PC-9 (cell line): ENCODE measurements at regions not wholly inside any gene's neighbourhood (a gene's known extent, or its start where the extent isn't known, plus 50 kb on each side); places are given as distances from the start of the nearest gene placed in this dataset.

Experiments used
- BruUV-seq: library from RNA; stranded (reverse); fragments of 400-500 nt; replicated peaks from 2 replicates; lab custom pipeline; 2021; lab: Mats Ljungman, UMichigan
- CTCF ChIA-PET: fragments of 300-600 bp; sonication (Branson Sonifier 250); formaldehyde crosslinking; loops from one replicate; lab custom pipeline; 2022; ENCODE audit warnings: antibody characterized with exemption; lab: Charles Lee
- POLR2A ChIA-PET: fragments of 300-600 bp; sonication (Branson Sonifier 250); formaldehyde crosslinking; loops from one replicate; lab custom pipeline; 2022; ENCODE audit warnings: antibody characterized with exemption; ENCODE audit not compliant: unreplicated experiment; lab: Charles Lee
- DNase-seq, 2 experiments: peaks; one replicate each; pipeline versions ENCODE4 v3.0.0 to v3.0.0-alpha.2; 2015 to 2022; ENCODE audit warnings: mixed read lengths in 1 of 2
- H2AFZ ChIP-seq: fragments of 200-600 bp; sonication (generic); 2 replicates; pipeline ENCODE4 v1.8.1; 2017; ENCODE audit warnings: antibody characterized with exemption
- H3F3A ChIP-seq: fragments of 200-600 bp; sonication (generic); 2 replicates; pipeline ENCODE4 v1.8.1; 2017; ENCODE audit warnings: antibody characterized with exemption, mild to moderate bottlenecking, low read depth; ENCODE audit not compliant: insufficient read depth
- H3K27ac ChIP-seq: fragments of 200-600 bp; sonication (generic); 2 replicates; pipeline ENCODE4 v1.6.1; 2016; ENCODE audit warnings: mixed run types
- H3K27me3 ChIP-seq: fragments of 200-600 bp; sonication (generic); 2 replicates; pipeline ENCODE4 v1.6.1; 2016; ENCODE audit warnings: low read depth, mixed run types; ENCODE audit not compliant: insufficient read depth
- H3K36me3 ChIP-seq: fragments of 200-600 bp; sonication (generic); 2 replicates; pipeline ENCODE4 v1.6.1; 2016; ENCODE audit warnings: low read depth, mixed run types
- H3K4me1 ChIP-seq: fragments of 200-600 bp; sonication (generic); replicated peaks from 2 replicates; pipeline ENCODE4 v1.6.1; 2016; ENCODE audit warnings: mixed run types; ENCODE audit not compliant: insufficient read depth
- H3K4me2 ChIP-seq: fragments of 200-600 bp; sonication (generic); 2 replicates; pipeline ENCODE4 v1.6.1; 2017; ENCODE audit warnings: mixed run types
- H3K4me3 ChIP-seq: fragments of 200-600 bp; sonication (generic); 2 replicates; pipeline ENCODE4 v1.6.1; 2016; ENCODE audit warnings: mixed run types
- H3K79me2 ChIP-seq: fragments of 200-600 bp; sonication (generic); 2 replicates; pipeline ENCODE4 v1.6.1; 2017; ENCODE audit warnings: low read depth, mixed run types
- H3K9me2 ChIP-seq: fragments of 200-600 bp; sonication (generic); 2 replicates; pipeline ENCODE4 v1.8.1; 2017; ENCODE audit warnings: mild to moderate bottlenecking; ENCODE audit not compliant: insufficient read depth
- H3K9me3 ChIP-seq: fragments of 200-600 bp; sonication (generic); 2 replicates; pipeline ENCODE4 v1.8.1; 2016; ENCODE audit warnings: low read depth; ENCODE audit not compliant: insufficient read depth
- H4K20me1 ChIP-seq: fragments of 200-600 bp; sonication (generic); 2 replicates; pipeline ENCODE4 v1.8.1; 2017; ENCODE audit not compliant: insufficient read depth
- EZH2 ChIP-seq: fragments of 200-600 bp; sonication (generic); IDR thresholded peaks from 2 replicates; pipeline ENCODE4 v1.8.0; 2017; ENCODE audit warnings: antibody characterized with exemption, low read depth
- intact Hi-C: fragments of 100-400 bp; cut with micrococcal nuclease; formaldehyde crosslinking; loops from one replicate; pipeline ENCODE4 v1.10.0; 2022; ENCODE audit not compliant: unreplicated experiment
- TF ChIP-seq, protein P1 (sequence below): fragments of 200-600 bp; sonication (generic); conservative IDR thresholded peaks from 2 replicates; pipeline ENCODE4 v1.6.1; 2017; ENCODE audit warnings: mixed run types, antibody characterized with exemption, mild to moderate bottlenecking, moderate library complexity

DNA sequence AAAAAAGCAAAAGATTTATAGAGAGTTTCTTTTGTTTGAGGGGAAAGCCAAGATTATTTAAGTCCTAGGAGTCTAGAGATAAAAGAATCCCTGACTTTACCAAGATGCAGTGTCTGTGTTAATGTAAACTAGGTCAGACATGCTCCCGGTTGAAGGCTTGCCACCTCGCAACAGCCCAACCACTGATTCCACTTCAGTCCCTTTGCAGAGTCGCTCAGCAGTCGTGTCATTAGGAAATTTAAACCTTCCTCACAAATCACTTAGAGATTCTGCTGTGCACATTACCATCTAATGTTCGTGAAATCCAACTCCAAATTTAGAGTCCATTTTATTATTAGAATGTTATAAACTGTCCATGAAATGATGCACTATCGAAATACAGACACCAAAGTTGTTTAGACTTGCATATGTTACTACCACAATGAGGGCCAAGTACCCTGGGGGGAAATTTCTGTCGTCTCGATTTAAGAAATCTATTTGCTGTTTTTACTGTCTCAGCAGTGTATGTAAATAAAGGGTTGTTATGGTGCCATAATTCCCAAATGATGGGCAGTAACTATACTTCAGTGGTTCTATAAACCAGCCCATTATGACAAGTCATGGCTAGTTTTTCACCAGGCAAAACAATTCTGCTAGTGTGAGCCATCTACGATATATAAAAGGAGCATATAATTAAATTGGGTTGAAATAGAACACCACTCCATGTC is 101.4 kb upstream of the MTNR1B start:
- Histone ChIP-seq H2AFZ (no peak overlapping the region), H3F3A (no peaks in the 10 kb centered on the region), H3K27ac (no peak overlapping the region), H3K27me3 (no peaks in the 10 kb centered on the region), H3K4me2 (no peak overlapping the region), H3K4me1 (no peaks in the 10 kb centered on the region), H3K79me2 (no peaks in the 10 kb centered on the region), H3K36me3 (no peaks in the 10 kb centered on the region), H3K9me2 (no peaks in the 10 kb centered on the region), H3K9me3 (no peaks in the 10 kb centered on the region), H3K4me3 (no peak overlapping the region), H4K20me1 (no peaks in the 10 kb centered on the region)
- POLR2A ChIA-PET = no interaction called here
- BruUV-seq = no TSS peak
- TF ChIP-seq, protein P1, sequence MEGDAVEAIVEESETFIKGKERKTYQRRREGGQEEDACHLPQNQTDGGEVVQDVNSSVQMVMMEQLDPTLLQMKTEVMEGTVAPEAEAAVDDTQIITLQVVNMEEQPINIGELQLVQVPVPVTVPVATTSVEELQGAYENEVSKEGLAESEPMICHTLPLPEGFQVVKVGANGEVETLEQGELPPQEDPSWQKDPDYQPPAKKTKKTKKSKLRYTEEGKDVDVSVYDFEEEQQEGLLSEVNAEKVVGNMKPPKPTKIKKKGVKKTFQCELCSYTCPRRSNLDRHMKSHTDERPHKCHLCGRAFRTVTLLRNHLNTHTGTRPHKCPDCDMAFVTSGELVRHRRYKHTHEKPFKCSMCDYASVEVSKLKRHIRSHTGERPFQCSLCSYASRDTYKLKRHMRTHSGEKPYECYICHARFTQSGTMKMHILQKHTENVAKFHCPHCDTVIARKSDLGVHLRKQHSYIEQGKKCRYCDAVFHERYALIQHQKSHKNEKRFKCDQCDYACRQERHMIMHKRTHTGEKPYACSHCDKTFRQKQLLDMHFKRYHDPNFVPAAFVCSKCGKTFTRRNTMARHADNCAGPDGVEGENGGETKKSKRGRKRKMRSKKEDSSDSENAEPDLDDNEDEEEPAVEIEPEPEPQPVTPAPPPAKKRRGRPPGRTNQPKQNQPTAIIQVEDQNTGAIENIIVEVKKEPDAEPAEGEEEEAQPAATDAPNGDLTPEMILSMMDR = no peak
- TF ChIP-seq EZH2 = no peak
- CTCF ChIA-PET = no interaction called here
- no peak for DNase-seq
- intact Hi-C loops = no loop called here

DNA sequence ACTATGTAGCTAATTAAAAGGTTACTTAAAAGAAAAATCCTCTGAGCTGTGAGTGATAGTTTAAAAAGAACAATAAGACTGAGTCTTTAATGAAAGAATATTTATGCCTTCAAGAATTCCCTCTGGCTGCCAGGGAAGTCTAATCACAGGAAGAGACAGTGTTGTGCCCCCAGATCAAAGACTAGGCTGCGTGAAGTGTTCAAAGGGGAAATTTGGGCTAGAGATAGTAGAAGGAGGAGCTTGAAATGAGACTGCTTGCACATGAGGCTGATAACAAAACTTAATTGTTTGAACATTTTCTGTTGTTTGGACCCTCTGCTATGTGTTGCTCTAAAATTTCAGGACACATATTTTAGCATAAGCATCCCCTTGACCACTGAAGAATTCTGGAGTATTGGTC is 99.7 kb upstream of the MTNR1B start:
- H3K79me2 ChIP-seq = no peaks in the 10 kb centered on the region
- POLR2A ChIA-PET = no interaction called here

DNA sequence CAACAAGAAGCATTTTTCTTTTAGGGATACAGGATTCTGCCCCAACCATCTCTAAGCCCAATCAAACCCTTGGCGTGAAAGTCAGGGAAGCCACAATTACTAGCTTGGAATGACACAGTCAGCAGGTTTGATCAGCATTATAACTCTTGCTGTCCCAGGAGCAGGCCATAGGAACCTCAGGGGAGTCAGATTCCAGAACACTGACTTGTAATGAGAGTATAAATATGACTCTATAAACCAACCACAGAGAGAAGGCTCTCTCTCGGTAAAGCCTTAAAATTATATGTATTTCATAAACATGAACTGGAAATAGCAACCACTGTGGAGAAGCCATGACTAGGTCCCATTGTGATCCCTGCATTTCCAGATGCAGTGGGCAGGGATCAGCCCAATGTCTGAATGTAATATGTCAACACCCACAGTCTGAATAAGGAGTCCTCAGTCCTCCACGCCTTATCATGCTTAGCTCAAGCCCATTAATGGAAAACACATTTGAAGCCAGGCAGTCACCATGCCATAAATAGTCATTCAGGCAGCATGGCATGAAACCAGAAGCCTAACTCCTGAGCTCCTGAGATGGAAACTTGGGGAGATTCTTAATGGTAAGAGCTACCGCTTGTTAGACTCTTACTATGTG is 99.1 kb upstream of the MTNR1B start:
- no peak overlapping the region for H3K27ac ChIP-seq
- H3K4me2 ChIP-seq = no peak overlapping the region
- no peaks in the 10 kb centered on the region for H3K27me3 ChIP-seq
- no peak for DNase-seq
- no peaks in the 10 kb centered on the region for H3K9me3 ChIP-seq
- no peaks in the 10 kb centered on the region for H3K9me2 ChIP-seq
- intact Hi-C loops = no loop called here
- H2AFZ ChIP-seq = no peak overlapping the region
- no peaks in the 10 kb centered on the region for H4K20me1 ChIP-seq
- H3K4me1 ChIP-seq = no peaks in the 10 kb centered on the region
- POLR2A ChIA-PET = no interaction called here
- H3K36me3 ChIP-seq = no peaks in the 10 kb centered on the region
- H3K79me2 ChIP-seq = no peaks in the 10 kb centered on the region
- BruUV-seq = no TSS peak
- CTCF ChIA-PET = no interaction called here
- H3K4me3 ChIP-seq = no peak overlapping the region
- no peaks in the 10 kb centered on the region for H3F3A ChIP-seq
- no peak for TF ChIP-seq EZH2
- TF ChIP-seq, protein P1 = no peak

More for the DNA sequence above, 99.7 kb upstream of the MTNR1B start:
- intact Hi-C loops = no loop called here
- BruUV-seq = no TSS peak
- Histone ChIP-seq H3K9me3 (no peaks in the 10 kb centered on the region), H3K27ac (no peak overlapping the region), H3K27me3 (no peaks in the 10 kb centered on the region), H2AFZ (no peak overlapping the region), H3K4me3 (no peak overlapping the region), H3K4me1 (no peaks in the 10 kb centered on the region), H3K9me2 (no peaks in the 10 kb centered on the region), H3K36me3 (no peaks in the 10 kb centered on the region), H3K4me2 (no peak overlapping the region), H3F3A (no peaks in the 10 kb centered on the region), H4K20me1 (no peaks in the 10 kb centered on the region)
- no peak for DNase-seq
- CTCF ChIA-PET = no interaction called here
- TF ChIP-seq, protein P1 = no peak
- no peak for TF ChIP-seq EZH2
